Cardiac fibroblast (primary cell): ENCODE measurements at regions not wholly inside any gene's neighbourhood (a gene's known extent, or its start where the extent isn't known, plus 50 kb on each side); places are given as distances from the start of the nearest gene placed in this dataset.
A peak's percentile ranks its signal among the peaks of the same experiment; 100 is the strongest.

Experiments used
- DNase-seq, 2 donors: peaks; one replicate each; pipeline versions ENCODE4 v3.0.0 to v3.0.0-alpha.2; 2010; ENCODE audit warnings: low read depth in 2 of 2
- H3K4me3 ChIP-seq, 2 donors: replicated peaks in 1 of 2; 1 replicate in 1 of 2; 2 replicates in 1 of 2; pipeline ENCODE4 v1.5.1; 2011; ENCODE audit warnings: low read depth in 2 of 2, low read length in 2 of 2, mild to moderate bottlenecking in 2 of 2, moderate library complexity in 1 of 2
- CTCF ChIP-seq: IDR thresholded peaks from one replicate; pipeline ENCODE4 v1.5.1; 2011; ENCODE audit warnings: low read depth, mild to moderate bottlenecking, low read length, inconsistent platforms

GRCh38 chr2:164127971-164128527, 392.2 kb upstream of the FIGN start:
- no peak for TF ChIP-seq CTCF
- H3K4me3 ChIP-seq: no peak overlapping the region
- no peak for DNase-seq

DNA sequence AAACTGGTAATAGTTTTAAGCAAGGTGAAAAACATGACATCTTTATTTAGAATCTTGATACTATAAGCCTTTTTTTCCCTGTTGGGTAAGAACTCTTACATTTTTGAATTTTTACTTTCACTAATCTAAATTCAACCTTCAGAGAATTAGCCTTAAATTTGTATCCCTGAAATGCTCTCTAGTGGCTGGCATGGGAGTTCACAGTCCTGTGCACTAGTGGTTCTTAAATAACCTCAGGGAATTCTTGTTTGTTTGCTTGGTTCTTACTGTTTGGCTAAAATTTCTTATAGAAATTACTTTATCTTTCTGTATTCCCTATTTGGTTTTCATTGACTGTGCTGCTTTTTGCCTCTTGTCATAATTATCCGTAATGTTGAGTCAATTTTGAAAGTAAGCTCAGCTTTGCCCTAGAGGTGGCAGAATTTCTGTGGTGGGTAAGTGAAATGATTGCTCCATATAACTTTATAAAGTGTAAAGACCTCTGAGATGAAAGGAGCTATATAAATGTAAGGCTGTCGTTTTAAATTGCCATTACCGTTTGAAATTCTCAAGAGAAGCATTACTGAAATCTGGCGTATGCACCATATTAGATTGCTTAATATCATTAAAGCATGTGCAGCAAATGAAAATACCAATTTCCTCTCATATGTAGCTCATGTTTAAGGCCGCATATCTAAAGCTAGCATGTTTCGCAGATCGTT, 391.3 kb upstream of the FIGN start:
- no peak overlapping the region for H3K4me3 ChIP-seq
- peak; percentile 9 for TF ChIP-seq CTCF
- peak; percentile 11 to 15 for DNase-seq

- no peak overlapping the region for H3K4me3 ChIP-seq
- TF ChIP-seq CTCF: no peak
- DNase-seq: no peak
These were observed 380.0 kb upstream of the FIGN start for GRCh38 chr2:164115806-164116205.

- no peak for DNase-seq
These were observed 379.1 kb upstream of the FIGN start for GRCh38 chr2:164114937-164115336.

DNA sequence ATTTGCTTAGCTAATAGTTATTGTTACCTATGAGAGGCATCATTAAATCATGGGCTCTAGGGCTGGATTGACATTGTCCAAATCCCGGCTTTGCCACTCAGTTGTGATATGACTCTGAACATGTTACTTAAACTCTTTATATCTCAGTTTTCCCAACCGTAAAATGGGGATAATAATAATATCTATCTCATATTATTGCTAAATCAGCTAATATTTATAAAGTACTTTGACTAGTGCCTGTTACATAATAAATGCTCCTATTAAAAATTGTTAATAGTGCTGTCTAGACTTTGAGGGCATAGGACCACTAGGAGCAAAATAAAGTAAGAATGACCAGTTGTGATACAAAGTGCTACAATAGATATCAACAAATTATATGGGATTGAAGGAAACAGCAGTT, 376.3 kb upstream of the FIGN start:
- H3K4me3 ChIP-seq: no peak overlapping the region
- no peak for DNase-seq
- TF ChIP-seq CTCF: no peak

More at GRCh38 chr2:164114937-164115336, 379.1 kb upstream of the FIGN start:
- no peak for TF ChIP-seq CTCF
- no peak overlapping the region for H3K4me3 ChIP-seq

DNA sequence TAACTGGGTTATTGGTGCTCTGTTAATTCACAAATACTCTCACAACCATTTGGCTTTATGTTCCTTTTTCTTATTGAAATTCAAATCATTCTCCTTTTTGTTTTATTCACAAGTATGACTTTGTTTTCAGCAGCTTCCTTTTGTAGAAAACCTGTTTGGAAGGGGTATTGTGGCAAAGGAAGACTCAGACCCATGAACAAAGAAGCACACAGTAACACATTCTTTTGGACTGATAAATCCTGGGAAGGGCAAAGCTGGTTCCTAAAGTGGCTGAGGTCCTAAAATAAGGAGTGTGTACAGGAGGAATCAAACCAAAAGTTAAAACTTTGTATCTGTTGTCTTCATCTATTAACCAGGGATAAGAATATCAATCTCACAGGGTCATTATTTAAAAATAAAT, 374.7 kb upstream of the FIGN start:
- no peak for DNase-seq
- H3K4me3 ChIP-seq: no peak overlapping the region
- no peak for TF ChIP-seq CTCF

DNA sequence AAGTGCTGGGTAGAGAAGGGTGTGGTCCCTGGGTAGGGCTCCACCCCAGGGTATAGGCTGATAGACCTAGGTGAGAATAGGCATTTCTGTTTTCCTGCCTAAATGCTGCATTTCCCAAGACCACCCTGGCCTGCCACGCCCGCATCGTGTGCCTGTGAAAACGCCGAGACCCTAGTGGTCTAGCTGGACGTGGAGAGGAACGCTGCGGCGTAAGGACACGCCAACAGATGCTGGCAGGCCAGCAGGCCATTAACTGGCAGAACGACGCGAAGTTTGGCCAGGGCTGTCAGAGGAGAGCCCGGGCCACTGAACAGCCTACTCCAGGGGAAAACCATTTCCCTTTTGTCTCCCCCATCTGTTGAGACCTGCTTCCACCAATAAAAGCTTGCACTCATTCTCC, 373.2 kb upstream of the FIGN start:
- H3K4me3 ChIP-seq: no peak overlapping the region
- no peak for TF ChIP-seq CTCF
- no peak for DNase-seq
